ENCODE measurements at regions not wholly inside any gene's neighbourhood (a gene's known extent, or its start where the extent isn't known, plus 50 kb on each side); places are given as distances from the start of the nearest gene placed in this dataset.

- no peak for TF ChIP-seq POLR2A (IDR thresholded peaks at IDR 0.05)
- no peak for TF ChIP-seq CTCF (IDR thresholded peaks at IDR 0.05)
Measured at GRCh38 chr6:15042938-15043337, 202.9 kb upstream of the JARID2 start.

All from body of pancreas (tissue), 4 donors.